ENCODE measurements at regions not wholly inside any gene's neighbourhood (a gene's known extent, or its start where the extent isn't known, plus 50 kb on each side); places are given as distances from the start of the nearest gene placed in this dataset.

DNA sequence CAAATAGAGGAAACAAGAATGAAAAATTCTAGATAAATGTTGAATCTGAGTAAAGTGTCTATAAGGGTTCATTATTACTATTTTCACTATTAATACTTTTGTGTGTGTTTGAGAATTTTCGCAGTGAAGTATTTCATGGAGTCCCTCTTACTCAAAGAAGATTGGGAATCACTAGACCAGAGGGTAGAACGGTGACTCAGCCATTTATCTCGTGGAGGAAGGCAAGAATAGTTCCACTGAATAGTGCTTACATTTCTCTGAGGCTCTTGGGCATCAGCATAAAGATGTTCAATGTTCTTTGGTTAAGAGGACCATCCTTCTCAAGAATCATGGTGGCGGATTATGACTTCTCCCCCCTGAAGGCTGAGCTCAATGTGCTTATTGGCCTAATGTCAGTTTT is 376.7 kb upstream of the ARID1B start:
- Histone ChIP-seq H3K27me3 (replicated peaks) (peaks cover 8% of the 10 kb centered on the region), H3K27ac (no peak overlapping the region), H3K4me3 (ENCODE audit: low read depth, low read length) (no peak overlapping the region), H3K36me3 (replicated peaks) (no peaks in the 10 kb centered on the region)
- in situ Hi-C loops (cut with HindIII; ENCODE audit: low pct_ligation_motif_present, low sequenced_read_pairs), result no loop called here
- DNase-seq, result no peak
- TF ChIP-seq, protein P1, sequence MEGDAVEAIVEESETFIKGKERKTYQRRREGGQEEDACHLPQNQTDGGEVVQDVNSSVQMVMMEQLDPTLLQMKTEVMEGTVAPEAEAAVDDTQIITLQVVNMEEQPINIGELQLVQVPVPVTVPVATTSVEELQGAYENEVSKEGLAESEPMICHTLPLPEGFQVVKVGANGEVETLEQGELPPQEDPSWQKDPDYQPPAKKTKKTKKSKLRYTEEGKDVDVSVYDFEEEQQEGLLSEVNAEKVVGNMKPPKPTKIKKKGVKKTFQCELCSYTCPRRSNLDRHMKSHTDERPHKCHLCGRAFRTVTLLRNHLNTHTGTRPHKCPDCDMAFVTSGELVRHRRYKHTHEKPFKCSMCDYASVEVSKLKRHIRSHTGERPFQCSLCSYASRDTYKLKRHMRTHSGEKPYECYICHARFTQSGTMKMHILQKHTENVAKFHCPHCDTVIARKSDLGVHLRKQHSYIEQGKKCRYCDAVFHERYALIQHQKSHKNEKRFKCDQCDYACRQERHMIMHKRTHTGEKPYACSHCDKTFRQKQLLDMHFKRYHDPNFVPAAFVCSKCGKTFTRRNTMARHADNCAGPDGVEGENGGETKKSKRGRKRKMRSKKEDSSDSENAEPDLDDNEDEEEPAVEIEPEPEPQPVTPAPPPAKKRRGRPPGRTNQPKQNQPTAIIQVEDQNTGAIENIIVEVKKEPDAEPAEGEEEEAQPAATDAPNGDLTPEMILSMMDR (IDR thresholded peaks at IDR 0.05; ENCODE audit: low read depth, low read length, missing control alignments), result no peak

DNA sequence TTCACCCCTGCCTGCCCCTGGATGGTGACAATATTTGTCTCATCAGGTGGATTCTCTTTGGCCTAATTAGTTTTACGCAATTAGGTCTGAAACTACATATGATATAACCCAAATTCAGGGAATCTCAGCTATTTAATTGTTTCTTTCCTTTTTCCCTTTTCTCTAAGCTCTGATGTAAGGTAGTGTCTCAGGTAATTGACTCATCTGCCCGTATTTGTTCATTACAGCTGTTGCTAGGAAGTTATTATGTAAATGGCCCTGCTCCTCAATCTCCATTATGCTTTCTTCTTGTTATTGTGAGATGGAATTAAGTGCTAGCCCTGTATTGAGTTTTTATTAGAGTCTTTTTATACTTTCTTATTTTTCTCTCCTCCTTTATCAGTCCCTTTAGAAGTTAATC is 378.2 kb upstream of the ARID1B start:
- H3K36me3 ChIP-seq (replicated peaks), result no peaks in the 10 kb centered on the region
- in situ Hi-C loops (cut with HindIII; ENCODE audit: low pct_ligation_motif_present, low sequenced_read_pairs), result no loop called here
- peaks cover 15% of the 10 kb centered on the region for H3K27me3 ChIP-seq (replicated peaks)
- H3K4me3 ChIP-seq (ENCODE audit: low read depth, low read length), result no peak overlapping the region
- H3K27ac ChIP-seq, result no peak overlapping the region
- DNase-seq, result no peak
- TF ChIP-seq, protein P1 (IDR thresholded peaks at IDR 0.05; ENCODE audit: low read depth, low read length, missing control alignments), result no peak

DNA sequence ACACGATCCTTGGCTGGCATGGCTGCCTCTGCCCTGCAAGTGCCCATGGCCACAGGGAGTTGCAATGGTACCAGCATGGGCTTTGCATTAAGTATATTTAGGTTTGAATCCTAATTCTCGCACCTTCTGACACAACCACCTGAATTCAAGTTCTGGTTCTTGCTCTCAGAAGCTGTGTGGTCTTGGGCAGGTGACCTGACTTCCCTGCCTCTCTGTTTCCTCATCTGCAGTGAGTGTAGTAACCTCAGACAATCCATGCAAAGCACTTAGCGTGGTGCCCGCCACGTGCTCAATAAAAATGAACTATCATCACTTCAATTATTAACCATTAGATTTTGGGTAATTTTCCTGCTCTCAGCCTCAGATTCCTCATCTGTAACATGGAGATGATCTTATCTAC is 378.8 kb upstream of the ARID1B start:
- Histone ChIP-seq H3K27me3 (replicated peaks) (peaks cover 17% of the 10 kb centered on the region), H3K4me3 (ENCODE audit: low read depth, low read length) (no peak overlapping the region)
- in situ Hi-C loops (cut with HindIII; ENCODE audit: low pct_ligation_motif_present, low sequenced_read_pairs), result no loop called here

DNA sequence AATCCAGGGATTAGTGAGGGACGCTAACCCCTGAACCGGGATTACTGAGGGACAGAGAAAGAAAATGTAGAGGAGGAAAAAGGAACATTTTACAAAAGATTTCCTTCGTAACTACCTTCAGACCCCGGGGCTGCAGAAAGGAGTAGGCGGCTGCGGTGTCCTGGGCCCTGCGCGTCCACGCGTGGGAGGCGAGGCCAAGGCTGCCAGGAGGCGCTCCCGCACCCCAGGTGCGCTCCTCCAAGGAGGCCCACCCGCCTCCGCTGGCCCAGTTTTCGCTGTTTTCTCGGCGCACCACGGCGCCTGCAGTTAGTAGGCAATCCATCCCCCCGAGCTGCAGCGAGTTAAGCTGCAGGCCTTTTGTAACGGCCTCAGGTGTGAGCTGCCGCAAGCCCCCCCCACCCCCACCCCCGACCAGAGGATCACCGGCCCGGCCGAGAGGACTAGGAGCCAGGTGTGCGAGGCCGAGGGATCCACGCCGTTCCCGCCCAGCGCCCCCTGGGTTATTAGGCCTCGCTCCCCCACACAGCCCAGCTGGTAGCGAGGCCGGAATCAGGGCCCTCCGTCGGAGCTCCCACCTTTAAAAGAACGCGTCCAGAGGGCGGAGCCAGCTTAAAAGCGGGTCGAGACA is 380.3 kb upstream of the ARID1B start:
- no peaks in the 10 kb centered on the region for H3K36me3 ChIP-seq (replicated peaks)
- peaks cover 17% of the 10 kb centered on the region for H3K27me3 ChIP-seq (replicated peaks)
- TF ChIP-seq, protein P1 (IDR thresholded peaks at IDR 0.05; ENCODE audit: low read depth, low read length, missing control alignments), result no peak
- no peak overlapping the region for H3K4me3 ChIP-seq (ENCODE audit: low read depth, low read length)
- DNase-seq, result no peak
- in situ Hi-C loops (cut with HindIII; ENCODE audit: low pct_ligation_motif_present, low sequenced_read_pairs), result no loop called here
- no peak overlapping the region for H3K27ac ChIP-seq

More for the DNA sequence above, 378.8 kb upstream of the ARID1B start:
- DNase-seq, result no peak
- TF ChIP-seq, protein P1 (IDR thresholded peaks at IDR 0.05; ENCODE audit: low read depth, low read length, missing control alignments), result no peak
- H3K27ac ChIP-seq, result no peak overlapping the region
- H3K36me3 ChIP-seq (replicated peaks), result no peaks in the 10 kb centered on the region

DNA sequence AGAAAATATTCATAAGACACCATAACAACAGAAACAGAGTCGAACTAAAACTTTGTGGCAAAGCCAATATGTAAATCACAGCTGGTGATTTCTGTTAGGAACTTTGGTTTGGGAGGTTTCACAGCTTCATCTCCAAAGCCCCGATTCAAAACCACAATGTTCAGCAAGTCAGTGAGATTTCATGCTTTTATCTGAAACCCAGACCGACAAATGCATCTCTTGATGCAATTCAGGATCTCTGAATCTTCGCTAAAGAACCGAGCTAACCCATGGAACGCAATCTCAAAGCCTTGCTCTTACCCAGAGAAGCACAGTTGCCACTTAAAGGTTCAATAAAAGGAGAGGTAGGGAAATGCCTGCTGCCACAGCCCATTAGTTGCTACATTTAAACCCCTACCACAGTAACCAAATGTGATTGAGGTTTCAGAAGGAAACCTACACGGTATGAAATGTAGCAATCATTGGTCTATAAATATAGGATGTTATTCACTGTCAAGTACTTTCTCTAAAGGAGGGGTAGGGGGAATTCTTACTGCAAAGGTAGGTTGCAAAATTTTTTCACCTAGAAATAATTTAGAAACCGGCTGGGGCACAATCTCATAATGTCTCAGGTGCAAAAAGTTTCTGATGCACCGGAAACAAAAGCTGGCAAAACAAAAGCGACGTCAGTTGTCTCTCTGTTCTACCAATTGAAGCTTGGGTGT is 381.0 kb upstream of the ARID1B start:
- Histone ChIP-seq H3K36me3 (replicated peaks) (no peaks in the 10 kb centered on the region), H3K4me3 (ENCODE audit: low read depth, low read length) (no peak overlapping the region), H3K27me3 (replicated peaks) (peaks cover 17% of the 10 kb centered on the region), H3K27ac (no peak overlapping the region)
- DNase-seq, result no peak
- TF ChIP-seq, protein P1 (IDR thresholded peaks at IDR 0.05; ENCODE audit: low read depth, low read length, missing control alignments), result no peak
- in situ Hi-C loops (cut with HindIII; ENCODE audit: low pct_ligation_motif_present, low sequenced_read_pairs), result no loop called here
